Fibroblast of pulmonary artery (primary cell): ENCODE measurements at regions not wholly inside any gene's neighbourhood (a gene's known extent, or its start where the extent isn't known, plus 50 kb on each side); places are given as distances from the start of the nearest gene placed in this dataset.

Source experiments
- DNase-seq: peaks from one replicate; pipeline ENCODE4 v3.0.0-alpha.2; 2010; ENCODE audit warnings: low read depth
- H3K4me3 ChIP-seq: replicated peaks from 2 replicates; pipeline ENCODE4 v1.5.1; 2011; ENCODE audit warnings: low read depth, mild to moderate bottlenecking, control low read depth, low read length, moderate library complexity
- CTCF ChIP-seq: IDR thresholded peaks from 2 replicates; pipeline ENCODE4 v1.5.1; 2011; ENCODE audit warnings: mild to moderate bottlenecking, control low read depth, low read length, inconsistent platforms; ENCODE audit errors: missing control alignments

- no peak for TF ChIP-seq CTCF
- no peak for DNase-seq
- H3K4me3 ChIP-seq: no peak overlapping the region
Measured at GRCh38 chr16:24624102-24624501, 84.7 kb downstream of the RBBP6 start.

GRCh38 chr16:24626256-24626655, 86.9 kb downstream of the RBBP6 start:
- no peak for TF ChIP-seq CTCF
- DNase-seq: peak; percentile 61

GRCh38 chr16:24634919-24635318, 94.5 kb upstream of the TNRC6A start:
- no peak for DNase-seq
- H3K4me3 ChIP-seq: no peak overlapping the region
- no peak for TF ChIP-seq CTCF

More at GRCh38 chr16:24626256-24626655, 86.9 kb downstream of the RBBP6 start:
- no peak overlapping the region for H3K4me3 ChIP-seq

DNA sequence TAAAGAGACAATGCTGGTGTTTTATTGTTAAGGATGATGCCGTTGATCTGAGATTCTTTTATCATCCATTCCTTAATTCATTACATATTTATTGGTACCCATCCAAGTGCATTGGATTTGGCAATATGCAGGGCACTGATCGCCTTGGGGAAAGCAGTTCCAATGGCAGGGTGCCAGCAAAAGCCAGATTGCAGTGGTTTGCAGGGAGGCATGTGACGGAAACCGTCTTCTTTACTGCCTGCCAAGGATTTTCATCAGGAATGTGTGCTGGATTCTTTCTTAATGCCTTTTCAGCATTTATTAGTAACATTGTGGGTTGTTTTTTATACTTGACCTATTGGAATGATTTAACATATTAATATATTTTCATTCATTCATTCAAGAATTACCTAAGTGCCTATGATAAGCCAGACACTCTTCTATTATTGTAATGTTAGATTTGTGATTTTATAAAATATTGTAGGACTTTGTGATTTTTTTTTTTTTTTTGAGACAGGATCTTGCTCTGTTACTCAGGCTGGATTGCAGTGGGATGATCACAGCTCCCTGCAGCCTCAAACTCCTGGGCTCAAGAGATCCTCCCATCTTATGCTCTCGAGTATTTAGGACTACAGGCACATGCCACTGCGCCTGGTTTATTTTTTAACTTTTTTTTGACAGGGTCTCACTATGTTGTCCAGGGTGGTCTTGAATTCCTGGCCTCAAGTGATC, 93.4 kb upstream of the TNRC6A start:
- no peak for TF ChIP-seq CTCF
- H3K4me3 ChIP-seq: no peak overlapping the region
- DNase-seq: peak; percentile 98

- no peak for DNase-seq
- TF ChIP-seq CTCF: no peak
- no peak overlapping the region for H3K4me3 ChIP-seq
Measured at GRCh38 chr16:24639769-24640168, 89.7 kb upstream of the TNRC6A start.

GRCh38 chr16:24643489-24643888, 86.0 kb upstream of the TNRC6A start:
- no peak for DNase-seq

More at GRCh38 chr16:24643489-24643888, 86.0 kb upstream of the TNRC6A start:
- no peak overlapping the region for H3K4me3 ChIP-seq
- TF ChIP-seq CTCF: no peak
